H9 (cell line): ENCODE measurements at regions not wholly inside any gene's neighbourhood (a gene's known extent, or its start where the extent isn't known, plus 50 kb on each side); places are given as distances from the start of the nearest gene placed in this dataset.

Source experiments
- DNase-seq: peaks from one replicate; pipeline ENCODE4 v3.0.0-alpha.2; 2017
- H2AFZ ChIP-seq: one replicate; pipeline ENCODE4 v1.6.1; 2013; ENCODE audit warnings: mild to moderate bottlenecking, low read length, control low read depth, moderate library complexity
- H2AK5ac ChIP-seq: 2 replicates; pipeline ENCODE4 v1.6.1; 2013; ENCODE audit warnings: low read length, control low read depth, mixed read lengths; ENCODE audit not compliant: insufficient read length
- H2BK120ac ChIP-seq: one replicate; pipeline ENCODE4 v1.6.1; 2013; ENCODE audit warnings: low read depth, mild to moderate bottlenecking, low read length, control low read depth, inconsistent platforms; ENCODE audit not compliant: poor library complexity, severe bottlenecking
- H2BK12ac ChIP-seq: 2 replicates; pipeline ENCODE4 v1.6.1; 2013; ENCODE audit warnings: low read length, control low read depth, mixed read lengths, low read depth; ENCODE audit not compliant: insufficient read length
- H2BK15ac ChIP-seq: 2 replicates; pipeline ENCODE4 v1.6.1; 2013; ENCODE audit warnings: low read depth, low read length, control low read depth
- H2BK20ac ChIP-seq: one replicate; pipeline ENCODE4 v1.6.1; 2013; ENCODE audit warnings: low read depth, mild to moderate bottlenecking, low read length, control low read depth, inconsistent platforms; ENCODE audit not compliant: poor library complexity, severe bottlenecking
- H2BK5ac ChIP-seq: 2 replicates; pipeline ENCODE4 v1.6.1; 2013; ENCODE audit warnings: low read length, control low read depth, mixed read lengths; ENCODE audit not compliant: insufficient read length
- H3K14ac ChIP-seq: 2 replicates; pipeline ENCODE4 v1.6.1; 2013; ENCODE audit warnings: low read length, control low read depth; ENCODE audit not compliant: insufficient read depth
- H3K18ac ChIP-seq: 2 replicates; pipeline ENCODE4 v1.6.1; 2013; ENCODE audit warnings: low read depth, mild to moderate bottlenecking, mixed read lengths, low read length, control low read depth; ENCODE audit not compliant: insufficient read length
- H3K23ac ChIP-seq: 2 replicates; pipeline ENCODE4 v1.6.1; 2013; ENCODE audit warnings: low read length, control low read depth, mixed read lengths, low read depth; ENCODE audit not compliant: insufficient read length
- H3K23me2 ChIP-seq: 2 replicates; pipeline ENCODE4 v1.6.1; 2013; ENCODE audit warnings: low read depth, mild to moderate bottlenecking, mixed read lengths, low read length, control low read depth; ENCODE audit not compliant: insufficient read length, poor library complexity, severe bottlenecking
- H3K27ac ChIP-seq: 2 replicates; pipeline ENCODE4 v1.5.1; 2013; ENCODE audit warnings: low read length, control low read depth, mixed read lengths, low read depth; ENCODE audit not compliant: insufficient read length
- H3K27me3 ChIP-seq: 2 replicates; pipeline ENCODE4 v1.6.1; 2013; ENCODE audit warnings: low read length, control low read depth, inconsistent platforms; ENCODE audit not compliant: insufficient read depth
- H3K4ac ChIP-seq: 2 replicates; pipeline ENCODE4 v1.6.1; 2013; ENCODE audit warnings: low read depth, mild to moderate bottlenecking, control low read depth, inconsistent platforms, low read length, moderate library complexity
- H3K4me1 ChIP-seq: 2 replicates; pipeline ENCODE4 v1.6.1; 2013; ENCODE audit warnings: low read length, control low read depth, inconsistent platforms; ENCODE audit not compliant: insufficient read depth
- H3K4me2 ChIP-seq: 2 replicates; pipeline ENCODE4 v1.6.1; 2013; ENCODE audit warnings: low read length, control low read depth, mixed read lengths; ENCODE audit not compliant: insufficient read length, insufficient read depth
- H3K56ac ChIP-seq: 2 replicates; pipeline ENCODE4 v1.6.1; 2013; ENCODE audit warnings: low read depth, mild to moderate bottlenecking, mixed read lengths, low read length, control low read depth; ENCODE audit not compliant: insufficient read length
- H3K79me1 ChIP-seq: 2 replicates; pipeline ENCODE4 v1.6.1; 2013; ENCODE audit warnings: low read depth, mild to moderate bottlenecking, moderate library complexity, low read length, control low read depth, inconsistent platforms; ENCODE audit not compliant: insufficient read depth, poor library complexity, severe bottlenecking
- H3K79me2 ChIP-seq: 2 replicates; pipeline ENCODE4 v1.6.1; 2013; ENCODE audit warnings: low read length, control low read depth, inconsistent platforms; ENCODE audit not compliant: insufficient read depth
- H3K9ac ChIP-seq: 2 replicates; pipeline ENCODE4 v1.6.1; 2013; ENCODE audit warnings: low read length, control low read depth, mixed read lengths; ENCODE audit not compliant: insufficient read length; ENCODE audit errors: extremely low read depth
- H3K9me3 ChIP-seq: one replicate; pipeline ENCODE4 v1.6.1; 2013; ENCODE audit warnings: low read depth, low read length, inconsistent platforms; ENCODE audit not compliant: control insufficient read depth
- H3T11ph ChIP-seq: one replicate; pipeline ENCODE4 v1.6.1; 2013; ENCODE audit warnings: mild to moderate bottlenecking, low read length, control low read depth, inconsistent platforms
- H4K20me1 ChIP-seq: one replicate; pipeline ENCODE4 v1.6.1; 2013; ENCODE audit not compliant: control insufficient read depth, insufficient read length, insufficient read depth
- H4K5ac ChIP-seq: 2 replicates; pipeline ENCODE4 v1.6.1; 2013; ENCODE audit warnings: low read depth, mild to moderate bottlenecking, mixed read lengths, low read length, control low read depth; ENCODE audit not compliant: insufficient read length
- H4K8ac ChIP-seq: replicated peaks from 2 replicates; pipeline ENCODE4 v1.6.1; 2013; ENCODE audit warnings: low read length, control low read depth, mixed read lengths, low read depth; ENCODE audit not compliant: insufficient read length
- H4K91ac ChIP-seq: 2 replicates; pipeline ENCODE4 v1.6.1; 2013; ENCODE audit warnings: low read depth, mild to moderate bottlenecking, moderate library complexity, mixed read lengths, low read length, control low read depth; ENCODE audit not compliant: insufficient read length
- H3K27ac Mint-ChIP-seq, 3 experiments: 2 replicates in 2 of 3; 3 replicates in 1 of 3; pipeline ENCODE4 v1.8.0; 2020 to 2021; ENCODE audit warnings: mixed read lengths in 3 of 3, mild to moderate bottlenecking in 1 of 3, moderate library complexity in 1 of 3
- H3K27me3 Mint-ChIP-seq: 2 replicates; pipeline ENCODE4 v1.8.0; 2021; ENCODE audit warnings: low read depth, mild to moderate bottlenecking, moderate library complexity, mixed read lengths
- H3K36me3 Mint-ChIP-seq, 3 experiments: 2 replicates in 2 of 3; 3 replicates in 1 of 3; pipeline ENCODE4 v1.8.0; 2020 to 2021; ENCODE audit warnings: low read depth in 3 of 3, mixed read lengths in 3 of 3; ENCODE audit not compliant: insufficient read depth in 1 of 3
- H3K4me1 Mint-ChIP-seq, 2 experiments: 2 replicates each; pipeline ENCODE4 v1.8.0; 2020; ENCODE audit warnings: mixed read lengths in 2 of 2
- H3K4me3 Mint-ChIP-seq, 2 experiments: 2 replicates in 1 of 2; 3 replicates in 1 of 2; pipeline ENCODE4 v1.8.0; 2020 to 2021; ENCODE audit warnings: mild to moderate bottlenecking in 2 of 2, mixed read lengths in 2 of 2, moderate library complexity in 1 of 2
- H3K9me3 Mint-ChIP-seq, 2 experiments: 2 replicates in 1 of 2; 3 replicates in 1 of 2; pipeline ENCODE4 v1.8.0; 2020; ENCODE audit warnings: mild to moderate bottlenecking in 2 of 2, mixed read lengths in 2 of 2, moderate library complexity in 1 of 2
- WGBS: extraction: QIAGEN DNeasy Blood & Tissue Kit; methylation state at CpG from one replicate; pipeline ENCODE4 v1.1.7; 2013; ENCODE audit warnings: missing lambda C conversion rate, low lambda C conversion rate, mixed read lengths; ENCODE audit not compliant: insufficient read length; ENCODE audit errors: extremely low coverage; 5-methylcytosine and 5-hydroxymethylcytosine counted together
- TF ChIP-seq, protein P1 (sequence below): fragments of 200-600 bp; sonication (generic); conservative IDR thresholded peaks from 3 replicates; pipeline ENCODE4 v1.8.0; 2021; ENCODE audit warnings: antibody characterized with exemption, mild to moderate bottlenecking

DNA sequence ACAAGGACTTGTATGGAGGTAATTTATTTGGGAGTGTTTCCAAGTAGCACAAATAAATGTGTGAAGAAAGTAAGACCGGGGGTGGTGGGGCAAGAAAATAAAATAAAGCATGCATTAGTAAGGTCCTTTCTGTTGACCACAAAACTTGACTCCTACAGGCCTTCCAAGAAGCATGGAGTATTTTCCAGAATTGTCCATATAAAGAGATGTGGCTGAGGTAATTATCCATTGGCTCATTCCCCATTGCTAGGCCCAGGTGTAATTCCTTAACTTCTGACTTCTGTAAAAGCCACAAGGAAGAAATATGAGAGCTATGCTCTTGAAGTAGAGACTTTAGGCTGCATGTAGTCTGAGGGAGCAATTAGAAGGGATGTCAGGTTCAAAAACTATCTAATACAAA lies 430.5 kb upstream of the PABPC4L start:
- no peak overlapping the region for H2BK15ac ChIP-seq
- H3K14ac ChIP-seq, result no peak overlapping the region
- H3K4me1 ChIP-seq, result no peaks in the 10 kb centered on the region; the same call in 1 of the 2 replicates
- H3K27me3 ChIP-seq, result no peaks in the 10 kb centered on the region
- DNase-seq, result no peak
- no peak overlapping the region for H3K18ac ChIP-seq
- Mint-ChIP-seq H3K4me1 (peaks cover 13 to 20% of the 10 kb centered on the region in 2 experiments), H3K9me3 (no peaks in the 10 kb centered on the region; a peak in 1 of 5 replicates), H3K27me3 (no peaks in the 10 kb centered on the region), H3K27ac (no peak overlapping the region), H3K36me3 (peaks cover 0 to 8% (median 0%) of the 10 kb centered on the region in 3 experiments; a peak in 3 of 7 replicates), H3K4me3 (no peak overlapping the region)
- TF ChIP-seq, protein P1, sequence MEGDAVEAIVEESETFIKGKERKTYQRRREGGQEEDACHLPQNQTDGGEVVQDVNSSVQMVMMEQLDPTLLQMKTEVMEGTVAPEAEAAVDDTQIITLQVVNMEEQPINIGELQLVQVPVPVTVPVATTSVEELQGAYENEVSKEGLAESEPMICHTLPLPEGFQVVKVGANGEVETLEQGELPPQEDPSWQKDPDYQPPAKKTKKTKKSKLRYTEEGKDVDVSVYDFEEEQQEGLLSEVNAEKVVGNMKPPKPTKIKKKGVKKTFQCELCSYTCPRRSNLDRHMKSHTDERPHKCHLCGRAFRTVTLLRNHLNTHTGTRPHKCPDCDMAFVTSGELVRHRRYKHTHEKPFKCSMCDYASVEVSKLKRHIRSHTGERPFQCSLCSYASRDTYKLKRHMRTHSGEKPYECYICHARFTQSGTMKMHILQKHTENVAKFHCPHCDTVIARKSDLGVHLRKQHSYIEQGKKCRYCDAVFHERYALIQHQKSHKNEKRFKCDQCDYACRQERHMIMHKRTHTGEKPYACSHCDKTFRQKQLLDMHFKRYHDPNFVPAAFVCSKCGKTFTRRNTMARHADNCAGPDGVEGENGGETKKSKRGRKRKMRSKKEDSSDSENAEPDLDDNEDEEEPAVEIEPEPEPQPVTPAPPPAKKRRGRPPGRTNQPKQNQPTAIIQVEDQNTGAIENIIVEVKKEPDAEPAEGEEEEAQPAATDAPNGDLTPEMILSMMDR, result no peak
- no peak overlapping the region for H3K27ac ChIP-seq
- H2BK5ac ChIP-seq, result no peak overlapping the region
- H4K91ac ChIP-seq, result no peak overlapping the region
- no CpG with 5 or more reads among the region's 1 CpG for WGBS
- H2BK12ac ChIP-seq, result no peak overlapping the region
- H2AFZ ChIP-seq, result no peak overlapping the region
- no peaks in the 10 kb centered on the region for H3K79me2 ChIP-seq
- H4K20me1 ChIP-seq, result no peaks in the 10 kb centered on the region
- no peak overlapping the region for H3K9ac ChIP-seq
- no peaks in the 10 kb centered on the region for H3K79me1 ChIP-seq
- no peak overlapping the region for H2BK120ac ChIP-seq
- H3K4me2 ChIP-seq, result no peak overlapping the region
- H2AK5ac ChIP-seq, result no peak overlapping the region
- H4K5ac ChIP-seq, result no peak overlapping the region
- no peak overlapping the region for H3K23ac ChIP-seq
- H2BK20ac ChIP-seq, result no peak overlapping the region
- no peaks in the 10 kb centered on the region for H3K9me3 ChIP-seq
- no peak overlapping the region for H3K56ac ChIP-seq
- H3K23me2 ChIP-seq, result no peaks in the 10 kb centered on the region
- H3K4ac ChIP-seq, result no peak overlapping the region
- no peak overlapping the region for H3T11ph ChIP-seq
- H4K8ac ChIP-seq, result no peak overlapping the region
